Activated naive CD8-positive, alpha-beta T cell treated with anti-CD3 and anti-CD28 coated beads, Interleukin-2, amount 10 ng/mL, durations not matched to agents 7 days and 5 days (primary cell): ENCODE measurements at regions not wholly inside any gene's neighbourhood (a gene's known extent, or its start where the extent isn't known, plus 50 kb on each side); places are given as distances from the start of the nearest gene placed in this dataset.

Source experiments
- ATAC-seq: fragments of 150-1000 bp; cut with Tn5 transposase; one replicate; pipeline ENCODE4 v1.10.0; 2021; ENCODE audit warnings: low read depth, moderate library complexity
- POLR2A ChIA-PET: fragments of 350-600 bp; sonication (Branson Sonifier 250); formaldehyde crosslinking; loops from one replicate; lab custom pipeline; 2021; ENCODE audit warnings: antibody characterized with exemption; lab: Charles Lee
- DNase-seq: peaks from one replicate; pipeline ENCODE4 v3.0.0; 2021
- H3K27ac Mint-ChIP-seq: one replicate; pipeline ENCODE4 v1.8.0; 2022; ENCODE audit warnings: mild to moderate bottlenecking, mixed read lengths
- H3K27me3 Mint-ChIP-seq: one replicate; pipeline ENCODE4 v1.8.0; 2022; ENCODE audit warnings: mild to moderate bottlenecking, moderate library complexity, mixed read lengths
- H3K36me3 Mint-ChIP-seq: one replicate; pipeline ENCODE4 v1.8.0; 2021; ENCODE audit warnings: mild to moderate bottlenecking, mixed read lengths
- H3K4me1 Mint-ChIP-seq: one replicate; pipeline ENCODE4 v1.8.0; 2021; ENCODE audit warnings: mixed read lengths
- H3K4me3 Mint-ChIP-seq: one replicate; pipeline ENCODE4 v1.8.0; 2022; ENCODE audit warnings: mild to moderate bottlenecking, moderate library complexity, mixed read lengths
- H3K9me3 Mint-ChIP-seq: one replicate; pipeline ENCODE4 v1.8.0; 2021; ENCODE audit warnings: mixed read lengths

GRCh38 chr3:40780925-40781406 is 256.2 kb downstream of the ZNF621 start:
- DNase-seq (no peak), ATAC-seq (no peak)
- Mint-ChIP-seq H3K36me3 (no peaks in the 10 kb centered on the region), H3K4me3 (no peak overlapping the region), H3K4me1 (no peaks in the 10 kb centered on the region), H3K27ac (no peak overlapping the region), H3K9me3 (no peaks in the 10 kb centered on the region), H3K27me3 (peaks cover 8% of the 10 kb centered on the region)
- POLR2A ChIA-PET = no interaction called here

DNA sequence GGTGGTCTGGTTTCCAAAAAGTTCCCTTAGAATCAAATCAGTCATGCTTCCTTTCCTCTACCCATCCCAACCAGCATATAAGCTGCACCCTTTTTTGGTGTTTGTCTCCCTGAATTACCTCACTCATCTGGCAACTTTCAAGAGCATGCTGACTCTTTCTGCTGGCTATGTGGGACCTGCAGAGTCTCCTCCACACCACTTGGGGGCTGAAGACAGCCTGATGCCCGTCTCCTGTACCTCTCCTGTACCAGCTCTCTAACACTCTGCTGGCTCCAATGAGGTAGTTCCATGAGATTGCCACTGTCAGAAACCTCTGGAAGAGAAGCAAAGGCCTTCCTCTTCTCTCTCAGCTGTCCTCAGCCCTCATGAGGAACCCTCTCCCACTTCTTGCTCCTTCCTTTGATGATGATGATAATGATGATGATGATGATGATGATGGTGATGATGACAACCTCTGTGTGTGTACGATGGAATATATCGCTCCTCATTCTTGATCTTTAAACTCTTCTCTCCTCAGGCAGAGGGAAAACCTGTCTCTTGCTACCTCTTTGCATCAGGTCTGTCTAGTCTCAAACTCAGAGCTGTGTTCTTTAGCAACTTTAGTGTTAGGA is 257.5 kb downstream of the ZNF621 start:
- peaks cover 3% of the 10 kb centered on the region for H3K9me3 Mint-ChIP-seq
- DNase-seq = no peak

GRCh38 chr3:40790746-40791145 is 266.0 kb downstream of the ZNF621 start:
- Mint-ChIP-seq H3K9me3 (peaks cover 3% of the 10 kb centered on the region), H3K27ac (no peak overlapping the region), H3K4me1 (no peaks in the 10 kb centered on the region), H3K4me3 (no peak overlapping the region), H3K27me3 (peaks cover 4% of the 10 kb centered on the region), H3K36me3 (no peaks in the 10 kb centered on the region)
- no peak for ATAC-seq
- DNase-seq = no peak
- POLR2A ChIA-PET = no interaction called here

More for the DNA sequence above, 257.5 kb downstream of the ZNF621 start:
- no peak for ATAC-seq
- POLR2A ChIA-PET = no interaction called here
- no peak overlapping the region for H3K4me3 Mint-ChIP-seq
- H3K4me1 Mint-ChIP-seq = no peaks in the 10 kb centered on the region
- no peaks in the 10 kb centered on the region for H3K36me3 Mint-ChIP-seq
- H3K27ac Mint-ChIP-seq = no peak overlapping the region
- peaks cover 8% of the 10 kb centered on the region for H3K27me3 Mint-ChIP-seq

DNA sequence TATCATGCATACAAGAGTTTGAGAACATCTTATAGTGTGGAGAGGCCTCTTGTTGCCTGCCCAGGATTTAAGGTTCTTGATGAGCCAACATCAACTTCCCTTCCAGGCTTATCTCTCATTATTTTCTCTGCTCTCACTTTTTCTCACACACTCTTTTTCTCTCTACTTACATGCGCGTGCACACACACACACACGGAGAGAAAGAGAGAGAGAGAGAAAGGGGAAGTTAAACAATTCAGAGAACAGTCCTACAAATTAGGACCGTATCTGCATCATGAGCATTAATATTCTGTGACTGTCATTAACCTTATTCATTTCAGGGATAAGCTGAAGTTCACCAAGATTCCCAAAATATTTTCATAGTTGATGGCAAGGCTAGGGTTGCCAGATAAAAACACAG is 269.0 kb downstream of the ZNF621 start:
- no peak for ATAC-seq
- Mint-ChIP-seq H3K9me3 (no peaks in the 10 kb centered on the region), H3K27ac (no peak overlapping the region), H3K27me3 (peaks cover 4% of the 10 kb centered on the region), H3K4me1 (no peaks in the 10 kb centered on the region), H3K36me3 (no peaks in the 10 kb centered on the region), H3K4me3 (no peak overlapping the region)
- POLR2A ChIA-PET = no interaction called here
- no peak for DNase-seq

GRCh38 chr3:40800343-40800742 is 275.6 kb downstream of the ZNF621 start:
- Mint-ChIP-seq H3K27ac (no peak overlapping the region), H3K9me3 (peaks cover 2% of the 10 kb centered on the region), H3K4me1 (no peaks in the 10 kb centered on the region), H3K27me3 (peaks cover 12% of the 10 kb centered on the region), H3K36me3 (no peaks in the 10 kb centered on the region), H3K4me3 (no peak overlapping the region)
- POLR2A ChIA-PET = no interaction called here
- no peak for ATAC-seq
- no peak for DNase-seq

DNA sequence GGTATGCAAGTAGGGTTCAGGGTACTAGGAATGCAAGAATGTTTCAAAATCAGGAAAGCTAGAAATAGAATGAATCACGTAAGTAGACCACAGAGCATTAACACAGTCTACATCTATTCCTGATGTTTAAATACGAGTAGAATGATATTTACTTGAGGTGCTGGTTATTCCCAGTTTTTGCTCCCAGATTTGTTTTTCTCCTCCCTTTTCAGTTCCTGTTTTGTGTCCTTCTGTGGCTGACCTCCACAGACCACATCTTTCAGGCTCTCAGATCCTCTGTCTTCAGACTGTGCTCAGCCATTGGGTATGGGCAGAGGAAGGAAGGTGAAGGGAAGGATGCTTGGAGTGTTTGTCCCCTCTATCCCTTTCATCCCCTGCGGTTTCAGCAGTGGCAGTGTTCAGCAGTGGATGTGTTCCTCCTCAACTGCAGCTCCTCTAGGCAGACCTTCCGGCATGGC is 276.6 kb downstream of the ZNF621 start:
- Mint-ChIP-seq H3K4me3 (no peak overlapping the region), H3K36me3 (no peaks in the 10 kb centered on the region), H3K9me3 (peaks cover 2% of the 10 kb centered on the region), H3K4me1 (no peaks in the 10 kb centered on the region), H3K27ac (no peak overlapping the region), H3K27me3 (peaks cover 12% of the 10 kb centered on the region)
- ATAC-seq = no peak
- DNase-seq = no peak
- POLR2A ChIA-PET = no interaction called here

- H3K36me3 Mint-ChIP-seq = no peaks in the 10 kb centered on the region
- DNase-seq (no peak), ATAC-seq (no peak)
- peaks cover 12% of the 10 kb centered on the region for H3K27me3 Mint-ChIP-seq
- no peak overlapping the region for H3K4me3 Mint-ChIP-seq
- H3K27ac Mint-ChIP-seq = no peak overlapping the region
- peaks cover 2% of the 10 kb centered on the region for H3K9me3 Mint-ChIP-seq
- POLR2A ChIA-PET = no interaction called here
- no peaks in the 10 kb centered on the region for H3K4me1 Mint-ChIP-seq
Measured at GRCh38 chr3:40803311-40803710, 278.6 kb downstream of the ZNF621 start.

DNA sequence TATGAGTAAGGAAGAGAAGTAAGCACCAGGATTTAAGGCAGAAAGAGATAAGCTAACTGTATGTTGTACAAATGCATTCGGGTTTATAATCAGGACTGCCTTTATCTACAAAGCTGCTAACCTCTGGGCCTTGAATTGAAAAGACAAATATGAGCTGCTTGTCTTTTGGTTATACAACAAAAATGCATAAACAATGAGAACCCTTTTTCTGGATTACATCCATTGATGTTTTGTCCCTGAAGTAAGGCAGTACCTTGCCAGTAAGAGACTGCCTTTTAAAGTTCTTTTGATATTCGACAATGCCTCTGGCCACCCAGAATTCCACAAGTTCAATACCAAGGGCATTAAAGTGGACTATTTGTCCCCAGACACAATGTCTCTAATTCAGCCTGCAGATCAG is 280.7 kb downstream of the ZNF621 start:
- POLR2A ChIA-PET = no interaction called here
- Mint-ChIP-seq H3K4me3 (no peak overlapping the region), H3K27me3 (peaks cover 7% of the 10 kb centered on the region), H3K9me3 (peaks cover 2% of the 10 kb centered on the region), H3K36me3 (no peaks in the 10 kb centered on the region), H3K27ac (no peak overlapping the region), H3K4me1 (no peaks in the 10 kb centered on the region)
- DNase-seq (no peak), ATAC-seq (no peak)

GRCh38 chr3:40810813-40811212 is 286.1 kb downstream of the ZNF621 start:
- peaks cover 4% of the 10 kb centered on the region for H3K27me3 Mint-ChIP-seq
- no peaks in the 10 kb centered on the region for H3K4me1 Mint-ChIP-seq
- no peak for DNase-seq
- ATAC-seq = no peak
- H3K9me3 Mint-ChIP-seq = peaks cover 5% of the 10 kb centered on the region
- POLR2A ChIA-PET = no interaction called here
- no peak overlapping the region for H3K27ac Mint-ChIP-seq
- no peak overlapping the region for H3K4me3 Mint-ChIP-seq
- no peaks in the 10 kb centered on the region for H3K36me3 Mint-ChIP-seq

DNA sequence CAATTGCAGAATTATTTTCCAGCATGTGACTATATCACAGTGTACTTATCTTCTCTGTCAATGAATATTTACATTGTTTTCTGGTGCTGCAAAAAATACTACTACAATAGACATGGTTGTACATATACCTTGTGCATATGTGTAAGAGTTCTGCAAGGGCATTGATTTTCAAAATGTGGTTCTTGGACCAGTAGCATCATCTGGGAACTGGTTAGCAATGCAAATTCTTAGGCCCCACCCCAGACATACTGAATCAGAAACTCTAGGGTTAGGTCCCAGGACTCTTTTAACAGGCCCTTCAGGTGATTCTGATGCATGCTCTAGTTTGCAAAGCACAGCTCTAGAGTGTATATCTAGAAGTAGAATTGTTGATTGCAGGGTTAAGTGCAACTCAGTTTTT is 292.3 kb downstream of the ZNF621 start:
- Mint-ChIP-seq H3K36me3 (no peaks in the 10 kb centered on the region), H3K27me3 (peaks cover 9% of the 10 kb centered on the region), H3K4me3 (no peak overlapping the region), H3K9me3 (peaks cover 6% of the 10 kb centered on the region), H3K27ac (no peak overlapping the region), H3K4me1 (no peaks in the 10 kb centered on the region)
- ATAC-seq (no peak), DNase-seq (no peak)
- POLR2A ChIA-PET = no interaction called here

DNA sequence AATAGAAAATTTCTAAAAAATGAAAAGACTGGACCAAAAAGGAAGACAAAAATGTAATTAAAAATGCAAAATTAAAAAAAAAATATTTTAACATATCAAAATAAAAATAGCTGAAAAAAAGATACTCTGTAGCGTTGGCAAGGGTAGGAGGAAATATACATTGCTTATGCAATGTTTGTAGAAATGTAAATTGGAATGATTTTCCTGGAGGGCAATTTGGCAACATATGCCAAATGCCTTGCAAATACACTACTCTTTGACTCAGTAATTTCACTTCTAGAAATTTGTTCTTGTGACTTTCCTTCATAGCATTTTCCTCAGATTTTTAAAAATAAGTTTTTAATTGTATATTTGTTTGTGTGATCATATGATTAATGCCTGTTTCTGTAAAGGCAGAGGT is 296.6 kb downstream of the ZNF621 start:
- no peak overlapping the region for H3K4me3 Mint-ChIP-seq
- H3K27ac Mint-ChIP-seq = no peak overlapping the region
- ATAC-seq (no peak), DNase-seq (no peak)
- no peaks in the 10 kb centered on the region for H3K36me3 Mint-ChIP-seq
- H3K9me3 Mint-ChIP-seq = peaks cover 1% of the 10 kb centered on the region
- POLR2A ChIA-PET = no interaction called here
- no peaks in the 10 kb centered on the region for H3K4me1 Mint-ChIP-seq
- peaks cover 13% of the 10 kb centered on the region for H3K27me3 Mint-ChIP-seq

GRCh38 chr3:40827226-40827625 is 302.5 kb downstream of the ZNF621 start:
- POLR2A ChIA-PET = no interaction called here
- ATAC-seq (no peak), DNase-seq (no peak)
- H3K4me1 Mint-ChIP-seq = no peaks in the 10 kb centered on the region
- peaks cover 10% of the 10 kb centered on the region for H3K27me3 Mint-ChIP-seq
- H3K36me3 Mint-ChIP-seq = no peaks in the 10 kb centered on the region
- peaks cover 1% of the 10 kb centered on the region for H3K9me3 Mint-ChIP-seq
- H3K27ac Mint-ChIP-seq = no peak overlapping the region
- H3K4me3 Mint-ChIP-seq = no peak overlapping the region

- H3K9me3 Mint-ChIP-seq = no peaks in the 10 kb centered on the region
- no peak overlapping the region for H3K27ac Mint-ChIP-seq
- POLR2A ChIA-PET = no interaction called here
- no peaks in the 10 kb centered on the region for H3K4me1 Mint-ChIP-seq
- H3K36me3 Mint-ChIP-seq = no peaks in the 10 kb centered on the region
- peaks cover 12% of the 10 kb centered on the region for H3K27me3 Mint-ChIP-seq
- ATAC-seq (no peak), DNase-seq (no peak)
- no peak overlapping the region for H3K4me3 Mint-ChIP-seq
Measured at GRCh38 chr3:40827942-40828688, 303.4 kb downstream of the ZNF621 start.

GRCh38 chr3:40828741-40829415 is 304.1 kb downstream of the ZNF621 start:
- POLR2A ChIA-PET = no interaction called here
- Mint-ChIP-seq H3K27me3 (peaks cover 12% of the 10 kb centered on the region), H3K4me1 (no peaks in the 10 kb centered on the region), H3K9me3 (no peaks in the 10 kb centered on the region), H3K27ac (no peak overlapping the region), H3K36me3 (no peaks in the 10 kb centered on the region), H3K4me3 (no peak overlapping the region)
- no peak for ATAC-seq
- no peak for DNase-seq
